Endothelial cell of umbilical vein (primary cell): ENCODE measurements at regions not wholly inside any gene's neighbourhood (a gene's known extent, or its start where the extent isn't known, plus 50 kb on each side); places are given as distances from the start of the nearest gene placed in this dataset.

Experiments used
- BruUV-seq: library from RNA; stranded (reverse); fragments of 400-500 nt; replicated peaks from 2 replicates; lab custom pipeline; 2021; lab: Mats Ljungman, UMichigan
- CTCF ChIA-PET: fragments of 300-600, 350-600 bp; sonication (Branson Sonifier 250); formaldehyde crosslinking; loops from one replicate; lab custom pipeline; 2021; ENCODE audit warnings: antibody characterized with exemption, inconsistent platforms; lab: Charles Lee
- POLR2A ChIA-PET: fragments of 300-600, 350-600 bp; sonication (Branson Sonifier 250); formaldehyde crosslinking; loops from one replicate; lab custom pipeline; 2021; ENCODE audit warnings: antibody characterized with exemption, inconsistent platforms; lab: Charles Lee
- DNase-seq: peaks from one replicate; pipeline ENCODE4 v3.0.0-alpha.2; 2011; ENCODE audit warnings: low read depth, low spot score
- FAIRE-seq: peaks from 2 replicates; lab custom pipeline; 2011; peaks lifted over from hg19 to GRCh38; lab: Jason Lieb, UNC
- H2AFZ ChIP-seq: 2 replicates; pipeline ENCODE4 v1.6.0; 2012; ENCODE audit warnings: low read depth, low read length, control low read depth, inconsistent platforms
- H3K27ac ChIP-seq: 2 replicates; pipeline ENCODE4 v1.5.1; 2011; ENCODE audit warnings: low read depth, mild to moderate bottlenecking, control low read depth, low read length, moderate library complexity; ENCODE audit not compliant: insufficient read depth
- H3K27me3 ChIP-seq, 2 experiments: 2 replicates each; pipeline versions ENCODE4 v1.6.0 to v1.6.1; 2011; ENCODE audit warnings: low read length in 2 of 2, mixed read lengths in 1 of 2; ENCODE audit not compliant: control insufficient read depth in 2 of 2, insufficient read depth in 2 of 2
- H3K36me3 ChIP-seq, 2 experiments: 2 replicates in 1 of 2; 3 replicates in 1 of 2; pipeline ENCODE4 v1.5.1; 2011; ENCODE audit warnings: low read length in 2 of 2, mild to moderate bottlenecking in 1 of 2, moderate library complexity in 1 of 2; ENCODE audit not compliant: control insufficient read depth in 2 of 2, insufficient read depth in 2 of 2; ENCODE audit errors: extremely low read depth in 1 of 2
- H3K4me1 ChIP-seq: 3 replicates; pipeline ENCODE4 v1.5.1; 2011; ENCODE audit warnings: mild to moderate bottlenecking, low read length; ENCODE audit not compliant: control insufficient read depth, insufficient read depth; ENCODE audit errors: extremely low read depth
- H3K4me2 ChIP-seq: 2 replicates; pipeline ENCODE4 v1.6.1; 2011; ENCODE audit warnings: low read length, control low read depth, mixed read lengths; ENCODE audit not compliant: insufficient read depth
- H3K4me3 ChIP-seq, 3 experiments: fragments of 200-600 bp in 1 of 3; sonication (generic), shearing (Covaris generic) in 1 of 3; replicated peaks in 1 of 3; 2 replicates each; pipeline ENCODE4 v1.5.1; 2011 to 2016; ENCODE audit warnings: control low read depth in 3 of 3, low read length in 3 of 3, mild to moderate bottlenecking in 2 of 3, inconsistent platforms in 1 of 3, low read depth in 1 of 3, moderate library complexity in 1 of 3; ENCODE audit not compliant: insufficient read depth in 1 of 3
- H3K79me2 ChIP-seq: 2 replicates; pipeline ENCODE4 v1.6.0; 2012; ENCODE audit warnings: low read length, inconsistent platforms; ENCODE audit not compliant: control insufficient read depth, insufficient read depth
- H3K9ac ChIP-seq: replicated peaks from 2 replicates; pipeline ENCODE3; 2011; ENCODE audit warnings: low read length, control low read depth; ENCODE audit not compliant: insufficient read depth; ENCODE audit errors: extremely low read depth
- H3K9me1 ChIP-seq: replicated peaks from 3 replicates; pipeline ENCODE4 v1.6.0; 2011; ENCODE audit warnings: mild to moderate bottlenecking, low read length; ENCODE audit not compliant: control insufficient read depth, insufficient read depth; ENCODE audit errors: extremely low read depth
- H3K9me3 ChIP-seq: replicated peaks from 2 replicates; pipeline ENCODE4 v1.5.1; 2012; ENCODE audit warnings: low read length, inconsistent platforms; ENCODE audit not compliant: control insufficient read depth, insufficient read depth
- H4K20me1 ChIP-seq: replicated peaks from 2 replicates; pipeline ENCODE3; 2011; ENCODE audit warnings: mild to moderate bottlenecking, low read length; ENCODE audit not compliant: control insufficient read depth, insufficient read depth; ENCODE audit errors: extremely low read depth
- CTCF ChIP-seq, 2 donors: IDR thresholded peaks; 1 replicate in 1 of 2; 2 replicates in 1 of 2; pipeline ENCODE4 v1.5.1; 2011; ENCODE audit warnings: low read length in 2 of 2, mild to moderate bottlenecking in 2 of 2, moderate library complexity in 2 of 2, control low read depth in 1 of 2, inconsistent platforms in 1 of 2, low read depth in 1 of 2; ENCODE audit not compliant: insufficient read depth in 1 of 2; ENCODE audit errors: extremely low read depth in 1 of 2
- JUN ChIP-seq: IDR thresholded peaks from 2 replicates; pipeline ENCODE4 v1.6.1; 2011; ENCODE audit warnings: borderline replicate concordance, low read depth; ENCODE audit not compliant: insufficient read length, insufficient read depth
- MYC ChIP-seq: IDR thresholded peaks from one replicate; pipeline ENCODE4 v1.6.1; 2011; ENCODE audit warnings: mild to moderate bottlenecking, low read depth, low read length
- dilution Hi-C: fragments of 300-500 bp; cut with MboI; formaldehyde crosslinking; loops from one replicate; pipeline ENCODE4 v1.15.0; 2019; ENCODE audit warnings: low sequenced_read_pairs; ENCODE audit not compliant: extremely low pct_ligation_motif_present
- intact Hi-C: fragments of 100-400 bp; cut with micrococcal nuclease; formaldehyde crosslinking; loops from one replicate; pipeline ENCODE4 v1.10.0; 2022

- no peak overlapping the region for H3K4me2 ChIP-seq
- H3K9ac ChIP-seq: no peak overlapping the region
- FAIRE-seq: no peak
- no peaks in the 10 kb centered on the region for H3K9me3 ChIP-seq
- H3K9me1 ChIP-seq: no peaks in the 10 kb centered on the region
- no TSS peak for BruUV-seq
- no peak for TF ChIP-seq CTCF (IDR thresholded peaks at IDR 0.05; ENCODE audit: extremely low read depth in 1 of 2, insufficient read depth in 1 of 2, low read depth in 1 of 2, low read length in 2 of 2)
- no peak for TF ChIP-seq MYC
- TF ChIP-seq JUN: no peak
- dilution Hi-C loops (no loop called here), intact Hi-C loops (no loop called here)
- H3K4me3 ChIP-seq: no peak overlapping the region
- DNase-seq: no peak
- H3K27ac ChIP-seq: no peak overlapping the region
- H3K36me3 ChIP-seq: no peaks in the 10 kb centered on the region
- CTCF ChIA-PET: no interaction called here
- POLR2A ChIA-PET: no interaction called here
- H3K27me3 ChIP-seq: no peaks in the 10 kb centered on the region
- H3K4me1 ChIP-seq: no peaks in the 10 kb centered on the region
- H3K79me2 ChIP-seq: no peaks in the 10 kb centered on the region
- H2AFZ ChIP-seq: no peak overlapping the region
- no peaks in the 10 kb centered on the region for H4K20me1 ChIP-seq
Observed at GRCh38 chr7:41785840-41786239, 83.0 kb upstream of the INHBA start.

- Histone ChIP-seq H2AFZ (no peak overlapping the region), H3K9me1 (no peaks in the 10 kb centered on the region), H3K9me3 (no peaks in the 10 kb centered on the region), H3K4me3 (no peak overlapping the region), H3K27me3 (no peaks in the 10 kb centered on the region), H3K4me1 (no peaks in the 10 kb centered on the region), H4K20me1 (no peaks in the 10 kb centered on the region), H3K4me2 (no peak overlapping the region), H3K36me3 (no peaks in the 10 kb centered on the region), H3K79me2 (no peaks in the 10 kb centered on the region), H3K9ac (no peak overlapping the region), H3K27ac (no peak overlapping the region)
- no TSS peak for BruUV-seq
- CTCF ChIA-PET: no interaction called here
- DNase-seq (no peak), FAIRE-seq (no peak)
- dilution Hi-C loops: no loop called here
- intact Hi-C loops: no loop called here
- POLR2A ChIA-PET: no interaction called here
- TF ChIP-seq MYC: no peak
Observed at GRCh38 chr7:41785265-41785664, 82.4 kb upstream of the INHBA start.
